ENCODE measurements at regions not wholly inside any gene's neighbourhood (a gene's known extent, or its start where the extent isn't known, plus 50 kb on each side); places are given as distances from the start of the nearest gene placed in this dataset.
"Not testable (repeated sequence)": the region's sequence is repeated elsewhere in the genome, so short reads cannot be mapped to it uniquely, and the experiment has no call there.

- DNase-seq (ENCODE audit: low read depth, low spot score) = no peak
Observed at GRCh38 chr7:16369855-16370254, 51.5 kb downstream of the CRPPA start.

DNA sequence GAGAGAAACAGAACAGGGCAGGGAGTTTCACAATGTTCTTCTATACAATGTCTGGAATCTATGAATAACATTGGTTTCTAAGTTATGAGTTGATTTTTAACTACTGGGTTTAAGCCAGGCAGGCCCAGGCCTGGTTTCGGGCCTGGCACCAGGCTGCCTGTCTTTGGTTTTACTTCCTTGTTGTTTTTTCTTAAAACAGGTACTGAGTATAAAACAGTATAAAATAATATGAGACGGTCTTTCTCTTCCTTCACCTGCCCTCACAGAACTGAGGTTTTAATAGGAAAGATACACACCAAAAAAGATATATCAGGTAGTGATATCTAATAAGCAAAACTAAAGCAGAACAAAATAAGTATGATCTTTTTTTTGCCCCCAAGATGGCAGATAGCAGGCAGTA, 52.0 kb downstream of the CRPPA start:
- DNase-seq (ENCODE audit: low read depth, low spot score) = not testable (repeated sequence)

DNA sequence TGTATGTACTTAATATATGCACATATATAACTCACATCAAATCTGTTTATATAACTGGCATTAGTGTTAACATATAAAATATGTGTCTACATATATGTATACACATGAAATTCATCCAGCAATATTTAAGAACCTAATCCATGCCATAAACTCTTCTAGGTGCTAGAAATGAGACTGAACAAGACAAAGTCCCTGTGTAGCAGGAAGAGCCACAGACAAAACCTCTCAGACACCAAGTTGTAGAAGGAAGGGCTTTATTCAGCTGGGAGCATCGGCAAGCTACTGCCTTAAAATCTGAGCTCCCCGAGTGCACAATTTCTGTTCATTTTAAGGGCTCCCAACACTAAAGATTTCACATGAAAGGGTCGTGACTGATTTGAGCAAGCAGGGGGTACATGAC, 52.5 kb downstream of the CRPPA start:
- DNase-seq (ENCODE audit: low read depth, low spot score) = no peak

DNA sequence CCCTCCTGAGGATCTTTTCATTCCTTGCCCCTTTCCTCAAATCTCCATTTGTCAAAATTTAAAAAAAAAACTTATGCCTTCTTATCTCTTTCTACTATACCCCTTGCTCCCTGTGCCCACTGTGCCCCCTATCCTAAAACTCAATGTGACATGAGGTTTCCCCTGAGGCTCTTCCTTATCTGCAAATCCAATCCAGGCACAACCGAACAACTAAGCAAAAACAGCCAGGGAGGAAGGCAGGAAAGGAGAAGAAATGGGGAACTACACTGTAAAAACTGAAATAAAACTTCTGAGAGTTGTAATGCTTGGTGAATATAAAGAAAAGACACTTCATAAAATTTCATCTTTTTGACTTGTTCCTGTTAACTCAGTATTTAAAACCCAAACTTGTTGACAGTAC, 54.2 kb downstream of the CRPPA start:
- no peak for DNase-seq (ENCODE audit: low read depth, low spot score)

- DNase-seq (ENCODE audit: low read depth, low spot score) = no peak
Observed at GRCh38 chr7:16365952-16366351, 55.4 kb downstream of the CRPPA start.

GRCh38 chr7:16365177-16365576, 56.2 kb downstream of the CRPPA start:
- DNase-seq (ENCODE audit: low read depth, low spot score) = no peak

DNA sequence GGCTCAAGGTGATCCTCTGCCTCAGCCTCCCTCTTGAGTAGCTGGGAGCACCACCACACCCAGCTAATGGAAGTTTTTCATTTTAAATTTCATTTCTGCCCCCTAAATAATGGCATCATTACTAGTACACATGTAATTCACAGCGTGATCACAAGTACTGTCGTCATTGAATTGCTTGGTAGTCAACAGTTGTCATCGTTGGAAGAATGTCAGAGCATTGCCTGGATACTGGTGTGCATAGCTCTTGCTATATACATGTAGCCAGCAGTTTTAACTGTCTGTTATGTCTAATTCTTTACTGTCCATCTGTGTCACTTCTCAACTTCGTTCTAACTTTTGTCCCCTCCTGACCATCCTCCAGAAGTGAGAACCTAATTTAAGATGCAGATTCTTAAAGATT, 62.1 kb downstream of the CRPPA start:
- no peak for DNase-seq (ENCODE audit: low read depth, low spot score)

DNA sequence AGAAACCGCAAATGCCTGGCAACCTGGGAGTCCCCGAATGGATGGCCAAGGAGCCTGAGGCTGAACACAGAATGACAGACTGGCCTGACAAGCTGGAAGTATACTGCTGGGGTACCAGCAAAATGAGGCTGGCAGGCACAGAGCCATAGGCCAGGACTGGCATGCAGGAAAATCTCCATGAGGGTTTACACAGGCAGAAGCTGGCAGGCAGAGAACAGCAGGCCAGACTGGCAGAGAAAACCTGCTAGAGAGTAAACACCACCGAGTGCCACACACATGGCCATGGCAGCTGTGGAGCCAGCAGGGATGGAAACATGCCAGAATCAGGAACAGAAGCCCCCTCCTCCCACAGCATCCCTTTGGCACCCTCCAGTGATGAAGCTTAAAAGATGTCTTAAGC, 63.4 kb downstream of the CRPPA start:
- DNase-seq (ENCODE audit: low read depth, low spot score) = no peak

GRCh38 chr7:16357474-16357873, 63.9 kb downstream of the CRPPA start:
- no peak for DNase-seq (ENCODE audit: low read depth, low spot score)

GRCh38 chr7:16356301-16356958, 64.9 kb downstream of the CRPPA start:
- no peak for DNase-seq (ENCODE audit: low read depth, low spot score)

DNA sequence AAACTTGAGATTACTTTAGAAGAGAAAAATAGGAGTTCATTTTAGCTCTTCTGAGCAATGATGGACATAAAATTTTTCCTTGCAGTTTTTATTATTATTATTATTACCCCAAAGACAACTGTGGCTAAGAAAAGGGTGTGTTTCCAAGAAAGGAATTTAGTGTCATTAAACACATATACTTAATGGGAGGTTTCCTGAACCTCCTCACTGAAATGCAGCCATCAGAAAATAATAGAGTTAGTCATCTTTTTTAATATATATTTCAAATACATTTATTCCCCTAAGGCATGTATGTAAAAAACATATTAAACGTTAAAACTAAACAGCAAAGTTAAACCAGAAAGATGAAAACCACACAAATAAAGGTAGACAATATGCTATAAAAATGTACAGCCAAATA, 66.8 kb downstream of the CRPPA start:
- no peak for DNase-seq (ENCODE audit: low read depth, low spot score)

- no peak for DNase-seq (ENCODE audit: low read depth, low spot score)
Observed at GRCh38 chr7:16353226-16353625, 68.1 kb downstream of the CRPPA start.

DNA sequence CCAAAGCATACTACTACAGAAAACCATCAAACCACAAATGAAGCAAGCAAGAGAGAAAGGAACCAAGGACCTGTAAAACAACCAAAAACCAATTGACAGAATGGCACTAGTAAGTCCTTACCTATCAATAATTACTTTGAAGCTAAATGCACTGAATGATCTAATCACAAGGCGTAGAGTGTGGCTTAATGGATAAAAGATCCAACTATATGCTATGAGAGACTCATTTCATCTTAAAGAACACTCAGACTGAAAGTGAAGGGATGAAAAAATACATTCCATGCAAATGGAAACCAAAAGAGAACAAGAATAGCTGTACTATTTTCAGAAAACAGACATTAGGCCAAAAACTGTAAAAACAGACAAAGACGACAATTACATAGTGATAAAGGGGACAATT, 70.7 kb downstream of the CRPPA start:
- no peak for DNase-seq (ENCODE audit: low read depth, low spot score)

GRCh38 chr7:16348251-16348650, 73.1 kb downstream of the CRPPA start:
- no peak for DNase-seq (ENCODE audit: low read depth, low spot score)

DNA sequence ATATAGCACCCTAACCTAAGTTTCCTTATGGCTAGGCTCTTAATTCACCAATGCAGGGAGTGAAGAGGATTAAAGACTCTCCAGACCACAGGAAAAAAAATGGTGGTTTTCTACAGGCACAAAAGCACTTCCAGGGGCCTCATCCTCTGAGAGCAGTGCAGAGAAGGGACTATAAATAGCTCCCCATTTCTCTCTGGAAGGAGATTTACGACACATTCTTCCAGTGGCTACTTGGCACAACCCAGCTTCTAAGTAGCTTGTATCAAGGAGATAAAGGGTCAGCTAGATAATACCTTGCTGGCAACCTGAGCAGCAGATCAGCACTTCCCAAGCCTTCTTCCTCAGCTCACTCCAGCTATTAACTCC, 73.5 kb downstream of the CRPPA start:
- DNase-seq (ENCODE audit: low read depth, low spot score) = no peak

DNA sequence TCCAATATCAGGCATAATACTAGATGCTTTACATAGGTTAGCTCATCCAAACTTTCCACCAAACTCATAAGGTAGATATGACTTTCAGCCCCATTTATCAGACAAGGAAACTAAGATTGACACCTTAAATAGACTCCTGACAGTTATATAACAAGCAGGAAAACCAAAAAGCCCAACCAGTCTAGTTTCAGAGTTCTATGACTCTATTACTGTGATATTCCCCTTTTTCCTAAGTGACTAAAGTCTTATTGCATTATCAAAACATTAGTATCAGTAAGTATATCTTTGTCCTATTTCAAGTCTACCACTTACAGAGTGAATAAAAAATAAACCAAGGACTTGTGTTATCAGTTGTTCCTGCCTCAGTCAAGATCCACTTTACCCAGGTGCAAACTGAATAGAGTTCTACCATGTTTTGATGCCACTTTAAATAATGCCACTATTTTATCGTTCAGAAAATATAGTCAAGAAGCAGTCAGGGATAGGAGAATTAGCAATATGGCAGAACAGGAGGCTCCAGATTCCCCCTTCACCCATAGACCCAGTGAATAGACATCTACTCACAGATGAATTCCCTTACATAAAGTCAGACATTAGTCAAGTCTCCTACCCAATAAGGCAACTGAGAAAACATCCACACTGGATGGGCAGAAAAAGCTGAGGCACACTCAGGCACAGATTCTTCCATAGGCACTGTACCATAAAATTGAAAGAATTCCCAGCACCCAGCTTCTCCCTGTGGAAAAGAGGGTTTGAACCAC, 74.1 kb downstream of the CRPPA start:
- no peak for DNase-seq (ENCODE audit: low read depth, low spot score)

DNA sequence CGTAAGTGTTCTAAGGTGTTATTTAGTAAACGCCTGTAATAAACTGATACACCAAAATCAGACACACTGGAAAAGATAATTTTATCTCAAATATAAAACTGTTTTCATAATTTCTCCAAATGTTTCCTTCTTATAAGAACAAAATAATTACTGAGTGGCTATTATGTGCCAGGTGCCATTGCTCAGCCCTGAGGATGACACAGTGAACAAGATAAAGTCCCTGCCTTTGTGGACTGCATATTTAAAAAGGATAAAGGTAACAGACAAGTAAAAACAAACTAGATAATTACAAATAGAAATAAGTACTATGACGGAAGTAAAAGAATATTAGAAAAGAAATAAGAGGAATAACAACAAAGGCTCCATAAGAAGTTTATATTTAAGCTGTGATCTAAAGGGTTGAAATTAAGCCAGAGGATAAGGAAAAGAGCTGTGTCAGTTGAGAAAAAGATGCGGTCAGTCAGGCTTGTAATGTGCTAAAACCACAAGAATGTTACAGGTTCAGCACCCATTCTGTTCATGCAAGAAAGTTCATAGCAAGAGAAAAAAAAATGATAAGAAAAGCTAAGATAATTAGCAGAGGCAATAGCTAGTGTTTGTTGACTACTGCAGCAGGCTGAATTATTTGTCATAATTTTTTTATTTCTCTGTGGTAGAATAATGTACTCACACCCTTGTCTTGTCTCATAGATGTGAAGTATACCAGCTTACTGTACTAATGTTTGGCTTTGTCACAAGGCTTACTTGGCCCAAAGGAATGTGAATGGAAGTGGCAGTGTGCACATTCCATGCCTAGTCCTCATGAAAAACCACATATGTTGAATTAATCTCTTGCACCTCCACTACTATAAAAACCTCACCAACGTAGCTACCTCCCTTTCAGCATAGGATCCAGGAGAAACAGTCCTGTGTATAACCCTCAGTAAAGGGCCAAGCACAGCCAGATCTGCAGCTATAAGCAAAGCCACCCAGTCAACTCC, 75.1 kb downstream of the CRPPA start:
- DNase-seq (ENCODE audit: low read depth, low spot score) = no peak

DNA sequence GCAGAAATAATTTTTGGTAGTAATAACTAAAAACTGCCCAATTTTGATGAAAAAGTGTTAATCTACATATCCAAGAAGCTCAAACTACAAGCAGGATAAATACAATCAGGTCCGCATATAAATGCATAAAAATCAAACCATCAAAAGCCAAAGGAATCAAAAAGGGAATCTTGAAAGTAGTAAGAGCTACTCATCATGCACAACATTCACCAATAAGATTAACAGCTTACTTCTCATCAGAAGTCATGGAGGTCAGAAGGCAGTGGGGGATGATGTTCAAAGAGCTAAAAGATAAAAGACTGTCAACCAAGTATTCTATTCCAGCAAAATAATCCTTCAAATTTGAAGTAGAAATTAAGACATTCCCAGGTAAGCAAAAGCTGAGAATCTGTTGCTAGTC, 76.4 kb downstream of the CRPPA start:
- DNase-seq (ENCODE audit: low read depth, low spot score) = no peak

- no peak for DNase-seq (ENCODE audit: low read depth, low spot score)
Observed at GRCh38 chr7:16343612-16344011, 77.7 kb downstream of the CRPPA start.

DNA sequence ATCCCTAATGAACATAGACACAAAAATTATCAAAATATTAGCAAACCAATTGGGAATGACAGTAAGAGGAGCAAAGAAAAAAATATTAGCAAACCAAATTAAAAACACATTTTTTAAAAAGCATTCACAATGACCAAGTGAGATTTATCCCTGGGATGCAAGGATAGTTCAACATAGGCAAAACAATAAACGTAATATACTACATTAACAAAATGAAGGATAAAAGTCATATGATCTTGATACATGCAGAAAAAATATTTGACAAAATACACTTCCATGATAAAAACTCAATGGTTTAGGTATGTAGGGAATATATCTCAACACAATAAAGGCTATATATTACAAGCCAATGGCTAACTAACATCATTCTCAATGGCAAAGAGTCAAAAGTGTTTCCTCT, 83.3 kb downstream of the CRPPA start:
- no peak for DNase-seq (ENCODE audit: low read depth, low spot score)

DNA sequence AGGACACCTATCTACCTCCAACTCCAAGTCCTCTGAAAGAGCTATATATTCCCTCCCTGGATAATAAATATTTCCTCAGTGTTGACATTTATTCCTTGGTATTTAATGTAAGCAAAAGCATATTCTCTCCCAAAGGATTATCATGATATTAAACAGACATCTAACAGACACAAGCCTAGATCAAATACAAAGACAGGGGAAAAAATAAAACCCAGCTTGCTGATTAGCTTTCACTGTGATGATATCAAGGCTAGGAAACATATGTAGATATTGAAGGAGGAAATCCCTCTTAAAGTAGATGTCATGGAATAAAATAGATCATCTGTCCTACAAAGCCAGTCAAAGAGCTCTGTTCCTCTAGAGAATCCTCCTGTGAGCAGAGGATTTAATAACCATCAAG, 95.2 kb downstream of the CRPPA start:
- no peak for DNase-seq (ENCODE audit: low read depth, low spot score)

DNA sequence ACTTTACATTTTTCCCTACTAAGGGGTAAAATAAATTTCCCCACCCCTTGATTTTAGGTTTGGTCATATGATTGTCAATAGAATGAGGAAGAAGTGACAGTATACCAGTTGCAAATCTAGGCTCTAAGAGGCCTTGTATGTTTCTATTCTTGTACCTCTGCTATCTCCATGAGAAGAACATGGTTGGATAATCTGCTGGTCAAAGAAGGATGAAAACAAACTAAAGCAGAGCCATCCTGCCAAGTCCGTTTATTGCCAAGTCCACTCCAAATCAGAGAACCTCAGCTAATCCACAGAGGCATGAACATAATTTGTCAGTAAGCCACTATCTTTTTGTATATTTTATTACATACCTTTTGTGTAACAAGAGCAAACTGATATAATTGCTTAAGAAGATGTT, 98.0 kb downstream of the CRPPA start:
- no peak for DNase-seq (ENCODE audit: low read depth, low spot score)

All from iPS DF 19.7 (cell line).